SK-N-SH treated with all-trans-retinoic acid at 6 μM for 48 hours (cell line): ENCODE measurements at regions not wholly inside any gene's neighbourhood (a gene's known extent, or its start where the extent isn't known, plus 50 kb on each side); places are given as distances from the start of the nearest gene placed in this dataset.

Source experiments
- ATAC-seq: fragments of 200-7000 bp; cut with Tn5 transposase; 3 replicates; pipeline ENCODE4 v1.9.1; 2020; ENCODE audit warnings: mild to moderate bottlenecking, moderate library complexity
- BACH2 ChIP-seq: fragments of 250-450 bp; sonication (Bioruptor Pico); IDR thresholded peaks from 2 replicates; pipeline ENCODE4 v1.9.0; 2021; ENCODE audit warnings: mild to moderate bottlenecking, borderline replicate concordance
- CSDC2 ChIP-seq: fragments of 250-450 bp; sonication (Bioruptor Pico); IDR thresholded peaks from 2 replicates; pipeline ENCODE4 v1.5.0; 2020; ENCODE audit warnings: mild to moderate bottlenecking, moderate library complexity
- ESRRG ChIP-seq: fragments of 250-450 bp; sonication (Bioruptor Pico); IDR thresholded peaks from 2 replicates; pipeline ENCODE4 v1.6.1; 2021; ENCODE audit warnings: mild to moderate bottlenecking
- GLIS3 ChIP-seq: fragments of 250-450 bp; sonication (Bioruptor Pico); IDR thresholded peaks from 2 replicates; pipeline ENCODE4 v1.5.0; 2020; ENCODE audit warnings: mild to moderate bottlenecking, moderate library complexity
- ISL1 ChIP-seq: fragments of 250-450 bp; sonication (Bioruptor Pico); IDR thresholded peaks from 2 replicates; pipeline ENCODE4 v2.1.2; 2022; ENCODE audit warnings: mild to moderate bottlenecking, moderate library complexity
- OSR1 ChIP-seq: fragments of 250-450 bp; sonication (Bioruptor Pico); IDR thresholded peaks from 2 replicates; pipeline ENCODE4 v1.8.0; 2022; ENCODE audit warnings: moderate library complexity, mild to moderate bottlenecking, inconsistent platforms
- PPARA ChIP-seq: fragments of 250-450 bp; sonication (Bioruptor Pico); IDR thresholded peaks from 2 replicates; pipeline ENCODE4 v1.5.0; 2020; ENCODE audit warnings: mild to moderate bottlenecking, borderline replicate concordance
- RARB ChIP-seq: fragments of 250-450 bp; sonication (Bioruptor Pico); IDR thresholded peaks from 2 replicates; pipeline ENCODE4 v1.8.0; 2021; ENCODE audit warnings: mild to moderate bottlenecking, moderate library complexity
- SNAI2 ChIP-seq: fragments of 250-450 bp; sonication (Bioruptor Pico); IDR thresholded peaks from 2 replicates; pipeline ENCODE4 v1.5.0; 2020; ENCODE audit warnings: mild to moderate bottlenecking, moderate library complexity
- TCF4 ChIP-seq: fragments of 250-450 bp; sonication (Bioruptor Pico); IDR thresholded peaks from 2 replicates; pipeline ENCODE4 v1.8.0; 2021; ENCODE audit warnings: mild to moderate bottlenecking, moderate library complexity, borderline replicate concordance
- TOX ChIP-seq: fragments of 250-450 bp; sonication (Bioruptor Pico); IDR thresholded peaks from 2 replicates; pipeline ENCODE4 v1.8.0; 2021; ENCODE audit warnings: mild to moderate bottlenecking, moderate library complexity, borderline replicate concordance
- ZC3H10 ChIP-seq: fragments of 250-450 bp; sonication (Bioruptor Pico); IDR thresholded peaks from 2 replicates; pipeline ENCODE4 v1.5.1; 2021; ENCODE audit warnings: mild to moderate bottlenecking, moderate library complexity
- ZFP3 ChIP-seq: fragments of 250-450 bp; sonication (Bioruptor Pico); IDR thresholded peaks from 2 replicates; pipeline ENCODE4 v1.5.0; 2020; ENCODE audit warnings: mild to moderate bottlenecking, moderate library complexity
- ZFP30 ChIP-seq: fragments of 450-650 bp; formaldehyde crosslinking; IDR thresholded peaks from 2 replicates; pipeline ENCODE4 v1.5.0; 2022; ENCODE audit warnings: mild to moderate bottlenecking, moderate library complexity
- ZNF565 ChIP-seq: fragments of 450-650 bp; formaldehyde crosslinking; conservative IDR thresholded peaks from 2 replicates; pipeline ENCODE4 v1.5.0; 2020; ENCODE audit warnings: low read depth, mild to moderate bottlenecking, moderate library complexity
- ZNF70 ChIP-seq: fragments of 450-650 bp; formaldehyde crosslinking; IDR thresholded peaks from 2 replicates; pipeline ENCODE4 v1.5.0; 2020; ENCODE audit warnings: mild to moderate bottlenecking, moderate library complexity
- ZNF8 ChIP-seq: fragments of 450-650 bp; formaldehyde crosslinking; IDR thresholded peaks from 2 replicates; pipeline ENCODE4 v1.5.0; 2020; ENCODE audit warnings: mild to moderate bottlenecking, moderate library complexity
- TF ChIP-seq, protein P1 (sequence below): fragments of 250-450 bp; sonication (Bioruptor Pico); IDR thresholded peaks from 2 replicates; pipeline ENCODE4 v1.8.0; 2021; ENCODE audit warnings: low read depth, mild to moderate bottlenecking, moderate library complexity, borderline replicate concordance
- TF ChIP-seq, protein P2 (sequence below): fragments of 250-450 bp; sonication (Bioruptor Pico); IDR thresholded peaks from 2 replicates; pipeline ENCODE4 v1.5.1; 2021; ENCODE audit warnings: mild to moderate bottlenecking, moderate library complexity
- TF ChIP-seq, protein P3 (sequence below): fragments of 250-450 bp; sonication (Bioruptor Pico); IDR thresholded peaks from 2 replicates; pipeline ENCODE4 v1.8.0; 2020; ENCODE audit warnings: mild to moderate bottlenecking, moderate library complexity, borderline replicate concordance
- TF ChIP-seq, protein P4 (sequence below): fragments of 250-450 bp; sonication (Bioruptor Pico); IDR thresholded peaks from 2 replicates; pipeline ENCODE4 v1.5.0; 2020; ENCODE audit warnings: mild to moderate bottlenecking, moderate library complexity
- TF ChIP-seq, protein P5 (sequence below): fragments of 250-450 bp; sonication (Bioruptor Pico); IDR thresholded peaks from 2 replicates; pipeline ENCODE4 v1.5.1; 2020; ENCODE audit warnings: low read depth, mild to moderate bottlenecking, moderate library complexity

DNA sequence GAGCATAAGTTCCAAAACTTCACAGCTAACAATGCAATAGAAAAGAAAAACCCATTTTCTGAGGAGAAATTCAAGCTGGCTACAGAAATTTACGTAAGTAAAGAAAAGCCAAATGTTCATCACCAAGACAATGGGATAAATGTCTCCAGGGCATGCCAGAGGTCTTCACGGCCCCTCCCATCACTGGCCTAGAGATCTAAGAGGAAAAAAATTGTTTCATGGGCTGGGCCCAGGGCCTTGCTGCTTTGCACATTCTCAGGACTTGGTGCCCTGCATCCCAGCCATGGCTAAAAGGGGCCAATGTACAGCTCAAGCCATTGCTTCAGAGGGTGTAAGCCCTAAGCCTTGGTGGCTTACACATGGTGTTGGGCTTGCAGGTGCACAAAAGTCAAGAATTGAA lies 443.6 kb downstream of the ELAVL2 start:
- no peak for ATAC-seq
- TF ChIP-seq CSDC2 (no peak), TOX (CRISPR knock-in tag) (no peak), ESRRG (CRISPR knock-in tag) (no peak), RARB (CRISPR knock-in tag) (no peak), ZNF565 (CRISPR knock-in tag) (no peak), BACH2 (CRISPR knock-in tag) (no peak), ZFP30 (CRISPR knock-in tag) (no peak), ZC3H10 (CRISPR knock-in tag) (no peak)
- TF ChIP-seq, protein P1, sequence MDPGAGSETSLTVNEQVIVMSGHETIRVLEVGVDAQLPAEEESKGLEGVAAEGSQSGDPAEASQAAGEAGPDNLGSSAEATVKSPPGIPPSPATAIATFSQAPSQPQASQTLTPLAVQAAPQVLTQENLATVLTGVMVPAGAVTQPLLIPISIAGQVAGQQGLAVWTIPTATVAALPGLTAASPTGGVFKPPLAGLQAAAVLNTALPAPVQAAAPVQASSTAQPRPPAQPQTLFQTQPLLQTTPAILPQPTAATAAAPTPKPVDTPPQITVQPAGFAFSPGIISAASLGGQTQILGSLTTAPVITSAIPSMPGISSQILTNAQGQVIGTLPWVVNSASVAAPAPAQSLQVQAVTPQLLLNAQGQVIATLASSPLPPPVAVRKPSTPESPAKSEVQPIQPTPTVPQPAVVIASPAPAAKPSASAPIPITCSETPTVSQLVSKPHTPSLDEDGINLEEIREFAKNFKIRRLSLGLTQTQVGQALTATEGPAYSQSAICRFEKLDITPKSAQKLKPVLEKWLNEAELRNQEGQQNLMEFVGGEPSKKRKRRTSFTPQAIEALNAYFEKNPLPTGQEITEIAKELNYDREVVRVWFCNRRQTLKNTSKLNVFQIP = no peak

DNA sequence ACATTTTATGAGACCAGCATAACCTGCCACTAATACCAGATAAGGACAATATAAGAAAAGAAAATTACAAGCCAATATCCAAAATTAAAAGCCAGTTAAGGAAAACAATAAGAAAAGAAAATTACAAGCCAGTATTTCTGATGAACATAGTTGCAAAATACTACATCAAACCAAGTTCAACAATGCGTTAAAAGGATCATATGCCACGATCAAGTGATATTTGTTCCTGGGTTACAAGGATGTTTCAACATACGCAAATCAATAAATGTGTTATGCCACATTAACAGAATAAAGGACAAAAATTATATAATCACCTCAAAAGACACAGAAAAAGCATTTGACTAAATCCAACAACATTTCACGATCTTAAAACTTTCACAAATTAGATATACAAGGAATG lies 431.9 kb downstream of the ELAVL2 start:
- TF ChIP-seq BACH2 (CRISPR knock-in tag) (no peak), OSR1 (CRISPR knock-in tag) (no peak), ZC3H10 (CRISPR knock-in tag) (no peak), TOX (CRISPR knock-in tag) (no peak)
- TF ChIP-seq, protein P2, sequence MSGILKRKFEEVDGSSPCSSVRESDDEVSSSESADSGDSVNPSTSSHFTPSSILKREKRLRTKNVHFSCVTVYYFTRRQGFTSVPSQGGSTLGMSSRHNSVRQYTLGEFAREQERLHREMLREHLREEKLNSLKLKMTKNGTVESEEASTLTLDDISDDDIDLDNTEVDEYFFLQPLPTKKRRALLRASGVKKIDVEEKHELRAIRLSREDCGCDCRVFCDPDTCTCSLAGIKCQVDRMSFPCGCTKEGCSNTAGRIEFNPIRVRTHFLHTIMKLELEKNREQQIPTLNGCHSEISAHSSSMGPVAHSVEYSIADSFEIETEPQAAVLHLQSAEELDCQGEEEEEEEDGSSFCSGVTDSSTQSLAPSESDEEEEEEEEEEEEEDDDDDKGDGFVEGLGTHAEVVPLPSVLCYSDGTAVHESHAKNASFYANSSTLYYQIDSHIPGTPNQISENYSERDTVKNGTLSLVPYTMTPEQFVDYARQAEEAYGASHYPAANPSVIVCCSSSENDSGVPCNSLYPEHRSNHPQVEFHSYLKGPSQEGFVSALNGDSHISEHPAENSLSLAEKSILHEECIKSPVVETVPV (CRISPR knock-in tag) = no peak
- ATAC-seq = no peak

DNA sequence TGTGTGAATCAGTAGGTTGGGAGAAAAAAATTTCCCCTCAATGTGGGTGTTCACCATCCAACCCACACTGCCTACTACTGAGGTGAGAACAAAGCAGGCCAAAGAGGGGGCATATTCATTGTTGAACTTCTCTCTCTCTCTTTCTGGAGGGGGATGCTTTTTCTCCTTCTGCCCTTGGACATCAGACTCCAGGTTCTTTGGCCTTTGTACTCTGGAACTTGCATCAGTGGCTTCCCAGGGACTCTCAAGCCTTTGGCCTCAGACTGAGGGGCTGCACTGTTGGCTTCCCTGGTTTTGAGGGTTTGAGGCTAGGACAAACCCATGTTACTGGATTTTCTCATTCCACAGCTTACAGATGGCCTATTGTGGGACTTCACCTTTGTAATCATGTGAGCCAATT lies 417.2 kb downstream of the ELAVL2 start:
- ATAC-seq = no peak
- no peak for TF ChIP-seq RARB (CRISPR knock-in tag)
- no peak for TF ChIP-seq TCF4 (CRISPR knock-in tag)
- no peak for TF ChIP-seq ZNF8
- TF ChIP-seq OSR1 (CRISPR knock-in tag) = no peak
- no peak for TF ChIP-seq ISL1
- TF ChIP-seq BACH2 (CRISPR knock-in tag) = no peak
- TF ChIP-seq ZFP3 (CRISPR knock-in tag) = no peak
- TF ChIP-seq, protein P3, sequence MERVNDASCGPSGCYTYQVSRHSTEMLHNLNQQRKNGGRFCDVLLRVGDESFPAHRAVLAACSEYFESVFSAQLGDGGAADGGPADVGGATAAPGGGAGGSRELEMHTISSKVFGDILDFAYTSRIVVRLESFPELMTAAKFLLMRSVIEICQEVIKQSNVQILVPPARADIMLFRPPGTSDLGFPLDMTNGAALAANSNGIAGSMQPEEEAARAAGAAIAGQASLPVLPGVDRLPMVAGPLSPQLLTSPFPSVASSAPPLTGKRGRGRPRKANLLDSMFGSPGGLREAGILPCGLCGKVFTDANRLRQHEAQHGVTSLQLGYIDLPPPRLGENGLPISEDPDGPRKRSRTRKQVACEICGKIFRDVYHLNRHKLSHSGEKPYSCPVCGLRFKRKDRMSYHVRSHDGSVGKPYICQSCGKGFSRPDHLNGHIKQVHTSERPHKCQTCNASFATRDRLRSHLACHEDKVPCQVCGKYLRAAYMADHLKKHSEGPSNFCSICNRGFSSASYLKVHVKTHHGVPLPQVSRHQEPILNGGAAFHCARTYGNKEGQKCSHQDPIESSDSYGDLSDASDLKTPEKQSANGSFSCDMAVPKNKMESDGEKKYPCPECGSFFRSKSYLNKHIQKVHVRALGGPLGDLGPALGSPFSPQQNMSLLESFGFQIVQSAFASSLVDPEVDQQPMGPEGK (CRISPR knock-in tag) = no peak
- TF ChIP-seq, protein P4, sequence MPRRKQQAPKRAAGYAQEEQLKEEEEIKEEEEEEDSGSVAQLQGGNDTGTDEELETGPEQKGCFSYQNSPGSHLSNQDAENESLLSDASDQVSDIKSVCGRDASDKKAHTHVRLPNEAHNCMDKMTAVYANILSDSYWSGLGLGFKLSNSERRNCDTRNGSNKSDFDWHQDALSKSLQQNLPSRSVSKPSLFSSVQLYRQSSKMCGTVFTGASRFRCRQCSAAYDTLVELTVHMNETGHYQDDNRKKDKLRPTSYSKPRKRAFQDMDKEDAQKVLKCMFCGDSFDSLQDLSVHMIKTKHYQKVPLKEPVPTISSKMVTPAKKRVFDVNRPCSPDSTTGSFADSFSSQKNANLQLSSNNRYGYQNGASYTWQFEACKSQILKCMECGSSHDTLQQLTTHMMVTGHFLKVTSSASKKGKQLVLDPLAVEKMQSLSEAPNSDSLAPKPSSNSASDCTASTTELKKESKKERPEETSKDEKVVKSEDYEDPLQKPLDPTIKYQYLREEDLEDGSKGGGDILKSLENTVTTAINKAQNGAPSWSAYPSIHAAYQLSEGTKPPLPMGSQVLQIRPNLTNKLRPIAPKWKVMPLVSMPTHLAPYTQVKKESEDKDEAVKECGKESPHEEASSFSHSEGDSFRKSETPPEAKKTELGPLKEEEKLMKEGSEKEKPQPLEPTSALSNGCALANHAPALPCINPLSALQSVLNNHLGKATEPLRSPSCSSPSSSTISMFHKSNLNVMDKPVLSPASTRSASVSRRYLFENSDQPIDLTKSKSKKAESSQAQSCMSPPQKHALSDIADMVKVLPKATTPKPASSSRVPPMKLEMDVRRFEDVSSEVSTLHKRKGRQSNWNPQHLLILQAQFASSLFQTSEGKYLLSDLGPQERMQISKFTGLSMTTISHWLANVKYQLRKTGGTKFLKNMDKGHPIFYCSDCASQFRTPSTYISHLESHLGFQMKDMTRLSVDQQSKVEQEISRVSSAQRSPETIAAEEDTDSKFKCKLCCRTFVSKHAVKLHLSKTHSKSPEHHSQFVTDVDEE (CRISPR knock-in tag) = no peak
- no peak for TF ChIP-seq ZNF70
- no peak for TF ChIP-seq ZFP30 (CRISPR knock-in tag)
- TF ChIP-seq, protein P2 (CRISPR knock-in tag) = no peak
- TF ChIP-seq, all 23 proteins: peak for 0

DNA sequence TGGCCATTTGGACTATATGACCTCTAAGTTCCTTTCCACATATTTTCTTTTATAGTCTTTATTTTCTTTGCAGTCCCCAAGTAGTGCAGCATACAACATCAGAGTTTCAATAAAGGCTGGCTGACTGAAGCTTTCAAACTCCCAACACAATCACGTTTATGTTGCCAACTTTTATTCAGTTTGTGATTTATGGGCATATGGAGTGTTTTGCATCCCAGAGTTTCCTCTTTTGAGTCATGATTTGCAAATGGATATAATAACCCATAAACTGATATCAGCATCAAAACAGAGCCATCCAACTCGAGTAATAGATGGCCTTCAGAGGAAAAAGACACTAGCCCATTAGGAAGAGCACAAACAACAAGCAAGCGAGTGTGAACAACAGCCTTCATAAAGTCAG lies 414.0 kb downstream of the ELAVL2 start:
- no peak for ATAC-seq
- TF ChIP-seq CSDC2 = no peak
- TF ChIP-seq ZNF70 = no peak
- TF ChIP-seq ISL1 = no peak
- TF ChIP-seq, protein P5, sequence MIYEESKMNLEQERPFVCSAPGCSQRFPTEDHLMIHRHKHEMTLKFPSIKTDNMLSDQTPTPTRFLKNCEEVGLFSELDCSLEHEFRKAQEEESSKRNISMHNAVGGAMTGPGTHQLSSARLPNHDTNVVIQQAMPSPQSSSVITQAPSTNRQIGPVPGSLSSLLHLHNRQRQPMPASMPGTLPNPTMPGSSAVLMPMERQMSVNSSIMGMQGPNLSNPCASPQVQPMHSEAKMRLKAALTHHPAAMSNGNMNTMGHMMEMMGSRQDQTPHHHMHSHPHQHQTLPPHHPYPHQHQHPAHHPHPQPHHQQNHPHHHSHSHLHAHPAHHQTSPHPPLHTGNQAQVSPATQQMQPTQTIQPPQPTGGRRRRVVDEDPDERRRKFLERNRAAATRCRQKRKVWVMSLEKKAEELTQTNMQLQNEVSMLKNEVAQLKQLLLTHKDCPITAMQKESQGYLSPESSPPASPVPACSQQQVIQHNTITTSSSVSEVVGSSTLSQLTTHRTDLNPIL (CRISPR knock-in tag) = no peak
- TF ChIP-seq, protein P1 = no peak
- no peak for TF ChIP-seq ZC3H10 (CRISPR knock-in tag)
- TF ChIP-seq OSR1 (CRISPR knock-in tag) = no peak
- no peak for TF ChIP-seq GLIS3
- no peak for TF ChIP-seq ZFP3 (CRISPR knock-in tag)
- no peak for TF ChIP-seq ESRRG (CRISPR knock-in tag)
- TF ChIP-seq RARB (CRISPR knock-in tag) = no peak
- no peak for TF ChIP-seq PPARA (CRISPR knock-in tag)
- TF ChIP-seq ZFP30 (CRISPR knock-in tag) = no peak
- no peak for TF ChIP-seq SNAI2 (CRISPR knock-in tag)
